ENCODE measurements at regions not wholly inside any gene's neighbourhood (a gene's known extent, or its start where the extent isn't known, plus 50 kb on each side); places are given as distances from the start of the nearest gene placed in this dataset.

- TF ChIP-seq CTCF (IDR thresholded peaks at IDR 0.05): no peak
- TF ChIP-seq POLR2A (IDR thresholded peaks at IDR 0.05): no peak
Measured at GRCh38 chr16:18018376-18018775, 318.2 kb downstream of the NPIPA8 start.

Measured in gastroesophageal sphincter (tissue), 3 donors.